ENCODE measurements at regions not wholly inside any gene's neighbourhood (a gene's known extent, or its start where the extent isn't known, plus 50 kb on each side); places are given as distances from the start of the nearest gene placed in this dataset.

DNA sequence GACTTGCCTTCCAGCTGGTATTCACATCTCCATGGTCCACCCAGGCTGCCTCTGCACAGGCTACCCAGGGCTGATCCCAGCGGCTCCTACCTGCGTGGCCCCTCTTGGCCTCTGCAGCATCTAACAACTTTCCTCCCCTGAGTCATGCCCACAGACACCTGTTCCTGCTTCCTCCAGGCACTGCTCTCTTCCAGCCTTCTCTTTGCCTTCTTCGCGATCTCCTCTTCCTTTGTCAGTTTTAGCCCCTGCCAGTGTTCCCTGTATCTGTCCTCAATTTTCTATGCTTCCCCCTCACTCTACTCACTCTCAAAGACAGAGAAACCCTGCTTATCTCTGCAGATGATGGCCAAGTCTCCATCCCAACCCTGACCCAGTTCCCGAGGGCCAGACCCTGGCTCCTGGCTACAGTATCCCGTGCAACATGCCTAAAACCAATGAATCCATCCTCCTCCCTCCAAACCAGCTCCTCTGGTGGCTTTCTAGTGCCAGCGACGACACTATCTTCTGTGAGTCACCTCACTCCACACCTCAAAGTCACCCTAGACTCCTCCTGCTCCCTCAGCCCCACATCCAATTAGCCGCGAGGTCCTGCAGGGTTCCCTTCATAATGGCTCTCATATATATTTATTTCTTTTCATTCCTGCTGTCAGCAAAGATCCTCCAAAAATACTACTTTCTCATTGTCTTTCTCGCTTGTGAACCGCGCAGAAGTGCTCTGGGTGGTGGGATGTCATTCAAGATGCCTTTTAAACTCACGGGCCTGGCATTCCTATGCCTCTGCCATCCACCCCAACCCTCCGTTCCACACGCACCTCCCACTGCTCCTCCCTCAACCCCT, 259.2 kb downstream of the TOMM20 start:
- Mint-ChIP-seq H3K36me3 (ENCODE audit: insufficient read depth in 1 of 3, low read depth in 3 of 3) (peaks cover 0 to 4% (median 0%) of the 10 kb centered on the region in 3 experiments; a peak in 2 of 7 replicates), H3K4me3 (no peak overlapping the region), H3K27me3 (ENCODE audit: low read depth) (peaks cover 5% of the 10 kb centered on the region), H3K4me1 (peaks cover 5% of the 10 kb centered on the region in 2 experiments; a peak in 3 of 4 replicates), H3K27ac (peak overlapping the region in 2 of 3 experiments; percentile 5 to 59; a peak in 1 of 7 replicates), H3K9me3 (no peaks in the 10 kb centered on the region; a peak in 2 of 5 replicates)
- Histone ChIP-seq H3K9me3 (ENCODE audit: control insufficient read depth, low read depth, low read length) (no peaks in the 10 kb centered on the region), H2AK5ac (ENCODE audit: insufficient read length, low read length) (no peak overlapping the region), H3K79me2 (ENCODE audit: insufficient read depth, low read length) (no peaks in the 10 kb centered on the region), H4K20me1 (ENCODE audit: control insufficient read depth, insufficient read depth, insufficient read length) (no peaks in the 10 kb centered on the region), H4K8ac (replicated peaks; ENCODE audit: insufficient read length, low read depth, low read length) (no peak overlapping the region), H3K4me1 (ENCODE audit: insufficient read depth, low read length) (no peaks in the 10 kb centered on the region), H3K27me3 (ENCODE audit: insufficient read depth, low read length) (no peaks in the 10 kb centered on the region), H2BK15ac (ENCODE audit: low read depth, low read length) (no peak overlapping the region), H2BK20ac (ENCODE audit: low read depth, low read length, poor library complexity, severe bottlenecking) (no peak overlapping the region), H3K4me2 (ENCODE audit: insufficient read depth, insufficient read length, low read length) (no peak overlapping the region), H4K91ac (ENCODE audit: insufficient read length, low read depth, low read length) (no peak overlapping the region), H3K23me2 (ENCODE audit: insufficient read length, low read depth, low read length, poor library complexity, severe bottlenecking) (no peaks in the 10 kb centered on the region), H3K9ac (ENCODE audit: extremely low read depth, insufficient read length, low read length) (no peak overlapping the region), H3K27ac (ENCODE audit: insufficient read length, low read depth, low read length) (no peak overlapping the region), H3T11ph (ENCODE audit: low read length) (no peak overlapping the region), H2AFZ (ENCODE audit: low read length) (no peak overlapping the region), H4K5ac (ENCODE audit: insufficient read length, low read depth, low read length) (no peak overlapping the region), H2BK120ac (ENCODE audit: low read depth, low read length, poor library complexity, severe bottlenecking) (no peak overlapping the region), H3K56ac (ENCODE audit: insufficient read length, low read depth, low read length) (no peak overlapping the region), H2BK5ac (ENCODE audit: insufficient read length, low read length) (no peak overlapping the region), H3K18ac (ENCODE audit: insufficient read length, low read depth, low read length) (no peak overlapping the region), H3K79me1 (ENCODE audit: insufficient read depth, low read depth, low read length, poor library complexity, severe bottlenecking) (no peaks in the 10 kb centered on the region), H3K4ac (ENCODE audit: low read depth, low read length) (no peak overlapping the region), H2BK12ac (ENCODE audit: insufficient read length, low read depth, low read length) (no peak overlapping the region), H3K14ac (ENCODE audit: insufficient read depth, low read length) (no peak overlapping the region; the same call in 1 of the 2 replicates), H3K23ac (ENCODE audit: insufficient read length, low read depth, low read length) (no peak overlapping the region)
- TF ChIP-seq, protein P1, sequence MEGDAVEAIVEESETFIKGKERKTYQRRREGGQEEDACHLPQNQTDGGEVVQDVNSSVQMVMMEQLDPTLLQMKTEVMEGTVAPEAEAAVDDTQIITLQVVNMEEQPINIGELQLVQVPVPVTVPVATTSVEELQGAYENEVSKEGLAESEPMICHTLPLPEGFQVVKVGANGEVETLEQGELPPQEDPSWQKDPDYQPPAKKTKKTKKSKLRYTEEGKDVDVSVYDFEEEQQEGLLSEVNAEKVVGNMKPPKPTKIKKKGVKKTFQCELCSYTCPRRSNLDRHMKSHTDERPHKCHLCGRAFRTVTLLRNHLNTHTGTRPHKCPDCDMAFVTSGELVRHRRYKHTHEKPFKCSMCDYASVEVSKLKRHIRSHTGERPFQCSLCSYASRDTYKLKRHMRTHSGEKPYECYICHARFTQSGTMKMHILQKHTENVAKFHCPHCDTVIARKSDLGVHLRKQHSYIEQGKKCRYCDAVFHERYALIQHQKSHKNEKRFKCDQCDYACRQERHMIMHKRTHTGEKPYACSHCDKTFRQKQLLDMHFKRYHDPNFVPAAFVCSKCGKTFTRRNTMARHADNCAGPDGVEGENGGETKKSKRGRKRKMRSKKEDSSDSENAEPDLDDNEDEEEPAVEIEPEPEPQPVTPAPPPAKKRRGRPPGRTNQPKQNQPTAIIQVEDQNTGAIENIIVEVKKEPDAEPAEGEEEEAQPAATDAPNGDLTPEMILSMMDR (conservative IDR thresholded peaks at IDR 0.05) = no peak
- DNase-seq = no peak
- WGBS (ENCODE audit: extremely low coverage, insufficient read length, low lambda C conversion rate) = no CpG with 5 or more reads among the region's 16 CpGs

Data from H9 (cell line).